ENCODE measurements at regions not wholly inside any gene's neighbourhood (a gene's known extent, or its start where the extent isn't known, plus 50 kb on each side); places are given as distances from the start of the nearest gene placed in this dataset.

- H3K4me3 ChIP-seq (ENCODE audit: low read depth in 1 of 3, low read length in 3 of 3), result no peak overlapping the region
- no peak for DNase-seq
- H3K9me3 ChIP-seq (ENCODE audit: control insufficient read depth in 2 of 2, insufficient read depth in 1 of 2, low read depth in 1 of 2, low read length in 1 of 2), result no peaks in the 10 kb centered on the region
- H3K36me3 ChIP-seq (ENCODE audit: control insufficient read depth in 3 of 3, insufficient read depth in 2 of 3, low read depth in 1 of 3, low read length in 3 of 3), result no peaks in the 10 kb centered on the region
- WGBS, 3 donors, result 85 to 87% (median 87%) methylated on average over 19 of the region's 19 CpGs
- peaks cover 0 to 3% (median under 1%) of the 10 kb centered on the region in 3 donors for H3K27me3 ChIP-seq (ENCODE audit: control insufficient read depth in 3 of 3, insufficient read depth in 3 of 3, low read length in 3 of 3)
- no peaks in the 10 kb centered on the region for H3K4me1 ChIP-seq (ENCODE audit: control insufficient read depth in 3 of 3, insufficient read depth in 2 of 3, low read depth in 1 of 3, low read length in 2 of 3)
- no peak overlapping the region for H3K27ac ChIP-seq (ENCODE audit: low read depth in 1 of 3, low read length in 2 of 3)
- FAIRE-seq, result no peak
These were observed 58.5 kb downstream of the ADRA2C start for GRCh38 chr4:3824521-3825270.

- no peaks in the 10 kb centered on the region for H3K4me1 ChIP-seq (ENCODE audit: control insufficient read depth in 3 of 3, insufficient read depth in 2 of 3, low read depth in 1 of 3, low read length in 2 of 3)
- no peak overlapping the region for H3K27ac ChIP-seq (ENCODE audit: low read depth in 1 of 3, low read length in 2 of 3)
- no peaks in the 10 kb centered on the region for H3K36me3 ChIP-seq (ENCODE audit: control insufficient read depth in 3 of 3, insufficient read depth in 2 of 3, low read depth in 1 of 3, low read length in 3 of 3)
- 87 to 90% (median 87%) methylated on average over 11 of the region's 11 CpGs for whole genome bisulfite sequencing, 3 donors
- H3K9me3 ChIP-seq (ENCODE audit: control insufficient read depth in 2 of 2, insufficient read depth in 1 of 2, low read depth in 1 of 2, low read length in 1 of 2), result no peaks in the 10 kb centered on the region
- DNase-seq (no peak), FAIRE-seq (no peak)
- H3K4me3 ChIP-seq (ENCODE audit: low read depth in 1 of 3, low read length in 3 of 3), result no peak overlapping the region
- no peaks in the 10 kb centered on the region for H3K27me3 ChIP-seq (ENCODE audit: control insufficient read depth in 3 of 3, insufficient read depth in 3 of 3, low read length in 3 of 3)
These were observed 59.3 kb downstream of the ADRA2C start for GRCh38 chr4:3825530-3825929.

- Histone ChIP-seq H3K4me3 (ENCODE audit: low read depth in 1 of 3, low read length in 3 of 3) (no peak overlapping the region), H3K9me3 (ENCODE audit: control insufficient read depth in 2 of 2, insufficient read depth in 1 of 2, low read depth in 1 of 2, low read length in 1 of 2) (no peaks in the 10 kb centered on the region), H3K27ac (ENCODE audit: low read depth in 1 of 3, low read length in 2 of 3) (no peak overlapping the region), H3K27me3 (ENCODE audit: control insufficient read depth in 3 of 3, insufficient read depth in 3 of 3, low read length in 3 of 3) (no peaks in the 10 kb centered on the region), H3K4me1 (ENCODE audit: control insufficient read depth in 3 of 3, insufficient read depth in 2 of 3, low read depth in 1 of 3, low read length in 2 of 3) (no peaks in the 10 kb centered on the region), H3K36me3 (ENCODE audit: control insufficient read depth in 3 of 3, insufficient read depth in 2 of 3, low read depth in 1 of 3, low read length in 3 of 3) (no peaks in the 10 kb centered on the region)
- no peak for FAIRE-seq
- DNase-seq, result no peak
- WGBS, 3 donors, result 57 to 71% (median 62%) methylated on average over 31 to 33 of the region's 33 CpGs
These were observed 60.3 kb downstream of the ADRA2C start for GRCh38 chr4:3826247-3827172.

- peak; percentile 14 to 87 for DNase-seq
- Histone ChIP-seq H3K9me3 (ENCODE audit: control insufficient read depth in 2 of 2, insufficient read depth in 1 of 2, low read depth in 1 of 2, low read length in 1 of 2) (no peaks in the 10 kb centered on the region), H3K36me3 (ENCODE audit: control insufficient read depth in 3 of 3, insufficient read depth in 2 of 3, low read depth in 1 of 3, low read length in 3 of 3) (no peaks in the 10 kb centered on the region), H3K27me3 (ENCODE audit: control insufficient read depth in 3 of 3, insufficient read depth in 3 of 3, low read length in 3 of 3) (no peaks in the 10 kb centered on the region), H3K4me1 (ENCODE audit: control insufficient read depth in 3 of 3, insufficient read depth in 2 of 3, low read depth in 1 of 3, low read length in 2 of 3) (no peaks in the 10 kb centered on the region), H3K27ac (ENCODE audit: low read depth in 1 of 3, low read length in 2 of 3) (no peak overlapping the region), H3K4me3 (ENCODE audit: low read depth in 1 of 3, low read length in 3 of 3) (no peak overlapping the region)
- 15 to 37% (median 22%) methylated on average over 24 of the region's 24 CpGs for WGBS, 3 donors
- no peak for FAIRE-seq
These were observed 61.7 kb downstream of the ADRA2C start for GRCh38 chr4:3827616-3828492.

- no peak for DNase-seq
- H3K27ac ChIP-seq (ENCODE audit: low read depth in 1 of 3, low read length in 2 of 3), result no peak overlapping the region
- no peak for FAIRE-seq
- H3K27me3 ChIP-seq (ENCODE audit: control insufficient read depth in 3 of 3, insufficient read depth in 3 of 3, low read length in 3 of 3), result no peaks in the 10 kb centered on the region
- WGBS, 3 donors, result 72 to 88% (median 78%) methylated on average over 9 of the region's 9 CpGs
- no peaks in the 10 kb centered on the region for H3K4me1 ChIP-seq (ENCODE audit: control insufficient read depth in 3 of 3, insufficient read depth in 2 of 3, low read depth in 1 of 3, low read length in 2 of 3)
- no peaks in the 10 kb centered on the region for H3K9me3 ChIP-seq (ENCODE audit: control insufficient read depth in 2 of 2, insufficient read depth in 1 of 2, low read depth in 1 of 2, low read length in 1 of 2)
- no peak overlapping the region for H3K4me3 ChIP-seq (ENCODE audit: low read depth in 1 of 3, low read length in 3 of 3)
- no peaks in the 10 kb centered on the region for H3K36me3 ChIP-seq (ENCODE audit: control insufficient read depth in 3 of 3, insufficient read depth in 2 of 3, low read depth in 1 of 3, low read length in 3 of 3)
These were observed 62.4 kb downstream of the ADRA2C start for GRCh38 chr4:3828546-3828945.

GRCh38 chr4:3829211-3829955, 63.2 kb downstream of the ADRA2C start:
- 83 to 89% (median 88%) methylated on average over 20 of the region's 20 CpGs for WGBS, 3 donors
- FAIRE-seq, result no peak
- Histone ChIP-seq H3K9me3 (ENCODE audit: control insufficient read depth in 2 of 2, insufficient read depth in 1 of 2, low read depth in 1 of 2, low read length in 1 of 2) (no peaks in the 10 kb centered on the region), H3K27ac (ENCODE audit: low read depth in 1 of 3, low read length in 2 of 3) (no peak overlapping the region), H3K27me3 (ENCODE audit: control insufficient read depth in 3 of 3, insufficient read depth in 3 of 3, low read length in 3 of 3) (no peaks in the 10 kb centered on the region), H3K4me1 (ENCODE audit: control insufficient read depth in 3 of 3, insufficient read depth in 2 of 3, low read depth in 1 of 3, low read length in 2 of 3) (no peaks in the 10 kb centered on the region), H3K4me3 (ENCODE audit: low read depth in 1 of 3, low read length in 3 of 3) (no peak overlapping the region), H3K36me3 (ENCODE audit: control insufficient read depth in 3 of 3, insufficient read depth in 2 of 3, low read depth in 1 of 3, low read length in 3 of 3) (no peaks in the 10 kb centered on the region)
- DNase-seq, result no peak

- no peak for DNase-seq
- H3K36me3 ChIP-seq (ENCODE audit: control insufficient read depth in 3 of 3, insufficient read depth in 2 of 3, low read depth in 1 of 3, low read length in 3 of 3), result no peaks in the 10 kb centered on the region
- H3K9me3 ChIP-seq (ENCODE audit: control insufficient read depth in 2 of 2, insufficient read depth in 1 of 2, low read depth in 1 of 2, low read length in 1 of 2), result no peaks in the 10 kb centered on the region
- FAIRE-seq, result no peak
- H3K27ac ChIP-seq (ENCODE audit: low read depth in 1 of 3, low read length in 2 of 3), result no peak overlapping the region
- H3K27me3 ChIP-seq (ENCODE audit: control insufficient read depth in 3 of 3, insufficient read depth in 3 of 3, low read length in 3 of 3), result peaks cover 0 to 5% (median 0%) of the 10 kb centered on the region in 3 donors
- no peaks in the 10 kb centered on the region for H3K4me1 ChIP-seq (ENCODE audit: control insufficient read depth in 3 of 3, insufficient read depth in 2 of 3, low read depth in 1 of 3, low read length in 2 of 3)
- 49 to 63% (median 57%) methylated on average over 19 of the region's 19 CpGs for WGBS, 3 donors
- no peak overlapping the region for H3K4me3 ChIP-seq (ENCODE audit: low read depth in 1 of 3, low read length in 3 of 3)
These were observed 64.0 kb downstream of the ADRA2C start for GRCh38 chr4:3829956-3830773.
